Astrocyte (in vitro differentiated cells and primary cell): ENCODE measurements at regions not wholly inside any gene's neighbourhood (a gene's known extent, or its start where the extent isn't known, plus 50 kb on each side); places are given as distances from the start of the nearest gene placed in this dataset.

Experiments used
- EZH2 ChIP-seq: IDR thresholded peaks from 2 replicates; pipeline ENCODE4 v1.6.1; 2012; ENCODE audit warnings: mild to moderate bottlenecking, low read length, inconsistent platforms; ENCODE audit not compliant: insufficient read depth
- TF ChIP-seq, protein P1 (sequence below): IDR thresholded peaks from 2 replicates; pipeline ENCODE4 v1.5.1; 2011; ENCODE audit warnings: low read depth, mild to moderate bottlenecking, inconsistent platforms, low read length, moderate library complexity; ENCODE audit not compliant: insufficient read depth

DNA sequence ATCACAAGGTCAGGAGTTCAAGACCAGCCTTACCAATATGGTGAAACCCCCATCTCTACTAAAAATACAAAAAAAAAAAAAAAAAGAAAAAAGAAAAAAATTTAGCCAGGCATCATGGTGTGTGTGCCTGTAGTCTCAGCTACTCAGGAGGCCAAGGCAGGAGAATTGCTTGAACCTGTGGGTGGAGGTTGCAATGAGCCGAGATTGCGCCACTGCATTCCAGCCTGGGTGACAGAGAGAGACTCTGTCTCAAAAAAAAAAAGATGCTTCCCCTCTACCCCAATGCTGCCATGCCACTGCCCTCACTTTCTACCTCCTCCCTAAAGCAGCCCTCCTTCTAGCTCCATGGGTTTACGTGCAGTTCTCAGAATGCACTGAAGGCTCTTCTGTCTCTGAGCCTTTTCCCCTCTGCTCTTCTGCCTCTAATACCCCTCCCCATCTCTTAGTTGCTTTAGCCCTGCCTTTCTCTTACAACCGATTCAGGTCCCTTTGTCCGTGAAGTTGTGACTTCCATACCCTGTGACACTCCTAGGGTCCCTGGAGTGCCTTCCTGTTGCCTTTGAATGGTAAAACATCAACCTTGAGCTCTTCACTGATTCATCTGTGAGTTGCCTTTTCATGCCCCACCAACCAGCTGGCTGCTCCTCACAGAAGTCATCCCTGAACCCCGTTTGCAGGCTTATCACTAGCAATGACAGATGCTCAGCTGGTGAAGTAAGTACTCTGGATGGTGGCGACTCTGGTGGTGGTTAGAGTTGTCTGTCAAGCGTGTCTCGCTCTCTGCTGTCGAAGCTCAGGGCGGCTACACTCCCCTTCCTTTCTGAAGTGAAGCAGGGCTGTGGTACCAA lies 234.9 kb downstream of the RHOU start:
- TF ChIP-seq, protein P1, sequence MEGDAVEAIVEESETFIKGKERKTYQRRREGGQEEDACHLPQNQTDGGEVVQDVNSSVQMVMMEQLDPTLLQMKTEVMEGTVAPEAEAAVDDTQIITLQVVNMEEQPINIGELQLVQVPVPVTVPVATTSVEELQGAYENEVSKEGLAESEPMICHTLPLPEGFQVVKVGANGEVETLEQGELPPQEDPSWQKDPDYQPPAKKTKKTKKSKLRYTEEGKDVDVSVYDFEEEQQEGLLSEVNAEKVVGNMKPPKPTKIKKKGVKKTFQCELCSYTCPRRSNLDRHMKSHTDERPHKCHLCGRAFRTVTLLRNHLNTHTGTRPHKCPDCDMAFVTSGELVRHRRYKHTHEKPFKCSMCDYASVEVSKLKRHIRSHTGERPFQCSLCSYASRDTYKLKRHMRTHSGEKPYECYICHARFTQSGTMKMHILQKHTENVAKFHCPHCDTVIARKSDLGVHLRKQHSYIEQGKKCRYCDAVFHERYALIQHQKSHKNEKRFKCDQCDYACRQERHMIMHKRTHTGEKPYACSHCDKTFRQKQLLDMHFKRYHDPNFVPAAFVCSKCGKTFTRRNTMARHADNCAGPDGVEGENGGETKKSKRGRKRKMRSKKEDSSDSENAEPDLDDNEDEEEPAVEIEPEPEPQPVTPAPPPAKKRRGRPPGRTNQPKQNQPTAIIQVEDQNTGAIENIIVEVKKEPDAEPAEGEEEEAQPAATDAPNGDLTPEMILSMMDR = no peak
- TF ChIP-seq EZH2 = no peak
